GM12892 (cell line): ENCODE measurements at regions not wholly inside any gene's neighbourhood (a gene's known extent, or its start where the extent isn't known, plus 50 kb on each side); places are given as distances from the start of the nearest gene placed in this dataset.

Source experiments
- POLR2A ChIP-seq: IDR thresholded peaks from 2 replicates; pipeline ENCODE4 v1.6.1; 2011; ENCODE audit warnings: low read depth, low read length, control low read depth
- POLR2AphosphoS5 ChIP-seq: IDR thresholded peaks from 2 replicates; pipeline ENCODE4 v1.6.1; 2011; ENCODE audit warnings: low read depth, low read length, control low read depth
- TAF1 ChIP-seq: IDR thresholded peaks from 2 replicates; pipeline ENCODE4 v1.6.1; 2011; ENCODE audit warnings: low read depth, mild to moderate bottlenecking, control low read depth, low read length, borderline replicate concordance

GRCh38 chr4:166675411-166675810 lies 558.9 kb downstream of the SPOCK3 start:
- TF ChIP-seq POLR2AphosphoS5: no peak
- no peak for TF ChIP-seq POLR2A
- no peak for TF ChIP-seq TAF1
